Left ventricle myocardium inferior (tissue), 1 donor: ENCODE measurements at regions not wholly inside any gene's neighbourhood (a gene's known extent, or its start where the extent isn't known, plus 50 kb on each side); places are given as distances from the start of the nearest gene placed in this dataset.

Experiments
- DNase-seq: peaks from one replicate; pipeline ENCODE4 v3.0.0-alpha.2; 2020
- H3K27ac ChIP-seq: fragments of 200-600 bp; replicated peaks from 2 replicates; pipeline ENCODE4 v1.8.0; 2021
- H3K27me3 ChIP-seq: fragments of 200-600 bp; 2 replicates; pipeline ENCODE4 v1.8.0; 2021; ENCODE audit warnings: low read depth
- H3K36me3 ChIP-seq: fragments of 200-600 bp; 2 replicates; pipeline ENCODE4 v1.8.0; 2021
- H3K4me1 ChIP-seq: fragments of 200-600 bp; 2 replicates; pipeline ENCODE4 v1.8.0; 2021
- H3K4me3 ChIP-seq: fragments of 200-600 bp; 2 replicates; pipeline ENCODE4 v1.8.0; 2021; ENCODE audit warnings: mild to moderate bottlenecking, moderate library complexity
- H3K9me3 ChIP-seq: fragments of 200-600 bp; replicated peaks from 2 replicates; pipeline ENCODE4 v1.8.0; 2021
- intact Hi-C: fragments of 100-400 bp; cut with micrococcal nuclease; formaldehyde crosslinking; loops from one replicate; pipeline ENCODE4 v1.11.0; 2022
- TF ChIP-seq, protein P1 (sequence below): fragments of 200-600 bp; IDR thresholded peaks from 2 replicates; pipeline ENCODE4 v1.8.0; 2021; ENCODE audit warnings: antibody characterized with exemption, mild to moderate bottlenecking, borderline replicate concordance
- donor health status: DM: no; HTN: yes; CAD: no; lungs with severe emphysema.

DNA sequence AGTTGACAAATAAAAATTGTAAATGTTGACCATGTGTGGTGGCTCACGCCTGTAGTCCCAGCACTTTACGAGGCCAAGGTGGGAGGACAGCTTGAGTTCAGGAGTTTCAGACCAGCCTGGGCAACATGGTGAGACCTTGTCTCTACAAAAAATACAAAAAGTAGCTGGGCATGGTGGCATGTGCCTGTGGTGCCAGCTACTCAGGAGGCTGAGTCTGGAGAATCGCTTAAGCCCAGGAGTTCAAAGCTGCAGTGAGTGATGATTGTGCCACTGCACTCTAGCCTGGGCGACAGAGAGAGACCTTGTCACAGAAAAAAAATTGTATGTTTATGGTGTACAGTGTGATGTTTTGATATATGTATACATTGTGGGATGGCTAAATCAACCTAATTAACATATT lies 119.6 kb downstream of the NPIPB5 start:
- intact Hi-C loops = no loop called here
- H3K4me3 ChIP-seq = no peak overlapping the region
- H3K36me3 ChIP-seq = no peaks in the 10 kb centered on the region
- TF ChIP-seq, protein P1, sequence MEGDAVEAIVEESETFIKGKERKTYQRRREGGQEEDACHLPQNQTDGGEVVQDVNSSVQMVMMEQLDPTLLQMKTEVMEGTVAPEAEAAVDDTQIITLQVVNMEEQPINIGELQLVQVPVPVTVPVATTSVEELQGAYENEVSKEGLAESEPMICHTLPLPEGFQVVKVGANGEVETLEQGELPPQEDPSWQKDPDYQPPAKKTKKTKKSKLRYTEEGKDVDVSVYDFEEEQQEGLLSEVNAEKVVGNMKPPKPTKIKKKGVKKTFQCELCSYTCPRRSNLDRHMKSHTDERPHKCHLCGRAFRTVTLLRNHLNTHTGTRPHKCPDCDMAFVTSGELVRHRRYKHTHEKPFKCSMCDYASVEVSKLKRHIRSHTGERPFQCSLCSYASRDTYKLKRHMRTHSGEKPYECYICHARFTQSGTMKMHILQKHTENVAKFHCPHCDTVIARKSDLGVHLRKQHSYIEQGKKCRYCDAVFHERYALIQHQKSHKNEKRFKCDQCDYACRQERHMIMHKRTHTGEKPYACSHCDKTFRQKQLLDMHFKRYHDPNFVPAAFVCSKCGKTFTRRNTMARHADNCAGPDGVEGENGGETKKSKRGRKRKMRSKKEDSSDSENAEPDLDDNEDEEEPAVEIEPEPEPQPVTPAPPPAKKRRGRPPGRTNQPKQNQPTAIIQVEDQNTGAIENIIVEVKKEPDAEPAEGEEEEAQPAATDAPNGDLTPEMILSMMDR = no peak
- peaks cover 50% of the 10 kb centered on the region for H3K27me3 ChIP-seq
- H3K4me1 ChIP-seq = no peaks in the 10 kb centered on the region
- H3K27ac ChIP-seq = no peak overlapping the region
- H3K9me3 ChIP-seq = peaks cover 6% of the 10 kb centered on the region
- no peak for DNase-seq

DNA sequence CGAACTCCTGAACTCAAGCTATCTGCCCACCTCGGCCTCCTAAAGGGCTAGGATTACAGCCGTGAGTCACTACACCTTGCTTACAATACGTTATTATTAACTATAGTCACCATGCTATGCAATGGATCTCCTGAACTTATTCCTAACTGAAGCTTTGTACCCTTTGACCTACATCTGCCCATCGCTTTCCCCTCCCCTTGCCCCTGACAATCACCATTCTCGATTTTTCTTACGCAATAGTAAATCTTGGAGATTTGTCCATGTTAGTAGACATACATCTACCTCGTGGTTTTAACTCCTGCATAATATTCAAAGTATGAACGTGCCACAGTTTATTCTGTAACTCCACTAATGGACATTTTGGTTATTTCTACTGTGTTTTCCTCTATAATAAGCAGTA lies 120.6 kb downstream of the NPIPB5 start:
- peaks cover 53% of the 10 kb centered on the region for H3K27me3 ChIP-seq
- DNase-seq = no peak
- H3K4me1 ChIP-seq = no peaks in the 10 kb centered on the region
- no peaks in the 10 kb centered on the region for H3K36me3 ChIP-seq
- H3K27ac ChIP-seq = no peak overlapping the region
- TF ChIP-seq, protein P1 = no peak
- no peak overlapping the region for H3K4me3 ChIP-seq
- no peaks in the 10 kb centered on the region for H3K9me3 ChIP-seq
- intact Hi-C loops = no loop called here

DNA sequence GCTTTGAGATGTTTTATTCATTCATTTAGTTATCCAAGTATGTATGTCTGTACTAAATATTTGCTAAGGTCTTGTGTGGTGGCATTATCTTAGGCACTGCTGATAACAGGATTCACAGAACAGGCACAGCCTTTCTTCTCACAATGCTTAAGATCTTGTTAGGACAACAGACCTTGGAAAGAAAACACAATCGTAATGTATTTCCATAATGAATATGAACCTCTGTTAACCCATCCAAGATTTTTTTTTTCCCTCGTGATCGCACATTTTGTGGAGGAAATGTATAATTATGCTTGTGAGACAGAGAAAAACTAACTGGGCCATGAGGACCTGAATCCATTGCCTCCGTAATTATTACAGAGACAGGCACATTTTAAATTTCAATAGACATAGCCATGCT lies 121.9 kb downstream of the NPIPB5 start:
- Histone ChIP-seq H3K4me1 (no peaks in the 10 kb centered on the region), H3K4me3 (no peak overlapping the region), H3K9me3 (peaks cover 5% of the 10 kb centered on the region), H3K27ac (no peak overlapping the region), H3K27me3 (peaks cover 56% of the 10 kb centered on the region), H3K36me3 (no peaks in the 10 kb centered on the region)
- intact Hi-C loops = no loop called here
- TF ChIP-seq, protein P1 = no peak
- no peak for DNase-seq

DNA sequence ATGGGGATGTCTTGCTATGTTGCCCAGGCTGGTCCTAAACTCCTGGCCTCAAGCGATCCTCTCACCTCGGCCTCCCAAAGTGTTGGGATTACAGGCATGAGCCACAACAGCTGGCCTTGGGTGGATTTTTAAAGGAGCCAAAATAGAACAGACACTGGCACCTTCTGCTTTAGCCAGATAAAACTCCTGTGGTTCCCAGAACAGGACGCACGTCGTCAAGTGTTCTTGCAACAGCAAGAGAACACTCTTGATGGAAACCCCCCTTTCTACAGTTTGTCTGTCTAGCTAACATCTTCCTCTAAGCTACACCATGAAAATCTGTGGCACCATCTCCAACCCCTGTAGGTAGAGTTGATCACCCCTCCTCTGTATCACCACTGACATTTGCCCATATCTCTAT lies 122.6 kb downstream of the NPIPB5 start:
- peaks cover 10% of the 10 kb centered on the region for H3K9me3 ChIP-seq
- no peaks in the 10 kb centered on the region for H3K36me3 ChIP-seq
- intact Hi-C loops = no loop called here
- no peak overlapping the region for H3K27ac ChIP-seq
- peaks cover 56% of the 10 kb centered on the region for H3K27me3 ChIP-seq
- DNase-seq = no peak
- H3K4me3 ChIP-seq = no peak overlapping the region
- no peaks in the 10 kb centered on the region for H3K4me1 ChIP-seq
- TF ChIP-seq, protein P1 = no peak

DNA sequence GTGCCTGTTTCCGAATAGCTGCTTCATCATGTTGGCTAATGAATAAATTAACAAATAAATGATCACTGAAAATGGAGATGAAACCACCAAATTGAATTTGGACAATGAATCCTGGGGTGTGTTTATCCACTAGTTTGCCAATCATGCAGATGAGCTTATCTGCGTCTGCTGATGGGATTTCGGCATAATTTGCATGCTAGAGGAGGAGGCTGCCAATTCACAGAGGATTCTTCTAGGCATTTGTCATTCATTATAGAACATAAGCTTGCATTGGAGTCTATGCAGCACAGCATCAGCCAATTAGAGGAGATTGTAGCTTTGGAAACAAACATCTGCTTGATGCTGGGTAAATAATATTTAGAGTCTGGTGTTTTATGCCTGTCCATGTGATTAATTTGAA lies 123.1 kb downstream of the NPIPB5 start:
- Histone ChIP-seq H3K36me3 (no peaks in the 10 kb centered on the region), H3K4me3 (no peak overlapping the region), H3K27me3 (peaks cover 56% of the 10 kb centered on the region), H3K4me1 (no peaks in the 10 kb centered on the region), H3K9me3 (peaks cover 10% of the 10 kb centered on the region), H3K27ac (no peak overlapping the region)
- TF ChIP-seq, protein P1 = no peak
- no peak for DNase-seq
- intact Hi-C loops = no loop called here

DNA sequence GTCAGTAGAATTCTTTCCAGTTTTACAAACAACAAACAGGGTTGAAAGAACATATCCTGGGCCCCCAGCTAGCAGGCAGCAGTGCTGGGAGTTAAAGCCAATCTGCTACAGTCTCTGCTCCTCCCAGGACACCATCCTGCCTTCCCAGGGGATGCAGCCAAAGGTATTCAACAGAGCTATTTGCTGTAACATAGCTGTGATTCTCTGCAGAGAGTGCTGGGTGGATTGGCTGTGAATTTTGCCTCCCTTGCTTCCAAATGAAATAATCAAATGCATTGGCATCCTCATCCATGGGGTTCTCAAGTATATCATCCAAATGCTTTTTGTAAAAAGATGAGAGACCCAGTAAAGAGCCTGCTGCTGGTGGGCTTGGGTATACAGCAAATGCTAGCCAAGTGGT lies 124.3 kb downstream of the NPIPB5 start:
- no peaks in the 10 kb centered on the region for H3K36me3 ChIP-seq
- no peak overlapping the region for H3K27ac ChIP-seq
- no peaks in the 10 kb centered on the region for H3K4me1 ChIP-seq
- TF ChIP-seq, protein P1 = no peak
- no peak for DNase-seq
- H3K4me3 ChIP-seq = no peak overlapping the region
- intact Hi-C loops = no loop called here
- peaks cover 10% of the 10 kb centered on the region for H3K9me3 ChIP-seq
- H3K27me3 ChIP-seq = peaks cover 61% of the 10 kb centered on the region
